ENCODE measurements at regions not wholly inside any gene's neighbourhood (a gene's known extent, or its start where the extent isn't known, plus 50 kb on each side); places are given as distances from the start of the nearest gene placed in this dataset.

DNA sequence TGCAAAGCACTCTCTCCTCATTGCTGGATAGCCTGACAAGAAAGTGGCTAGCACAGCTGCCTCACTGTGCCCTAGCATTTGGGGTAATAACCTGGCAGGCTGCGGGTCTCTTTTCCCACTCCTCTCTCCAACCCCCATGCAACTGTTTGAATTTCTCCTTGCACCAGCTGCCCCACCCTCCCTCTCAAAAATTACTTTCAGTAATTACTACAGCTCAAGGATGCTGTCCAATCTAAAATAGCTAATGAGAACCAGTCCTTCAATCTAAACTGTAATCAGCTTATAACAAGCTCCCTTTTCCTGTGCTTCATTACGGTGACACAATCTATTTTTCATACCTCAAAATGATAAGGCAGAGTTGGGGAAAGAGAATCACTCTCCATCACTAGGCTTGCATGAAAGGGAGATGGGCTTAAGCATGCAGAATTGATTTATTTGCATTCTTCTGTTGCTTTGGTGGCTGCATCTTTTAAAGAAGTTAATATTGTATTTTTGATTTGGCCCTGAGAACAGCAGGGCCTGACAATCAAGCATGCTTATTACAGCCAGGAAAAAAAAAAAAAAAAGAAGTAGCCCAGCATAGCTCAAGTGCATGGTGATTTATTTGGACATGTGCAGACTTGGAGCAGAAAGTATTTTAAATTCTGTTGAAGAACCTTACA is 881.8 kb downstream of the SLC4A3 start:
- H3K4me1 ChIP-seq (ENCODE audit: insufficient read depth, low read length), result no peaks in the 10 kb centered on the region
- no peak overlapping the region for H3K4me2 ChIP-seq (ENCODE audit: low read depth, low read length)
- FAIRE-seq, result no peak
- H2AFZ ChIP-seq (ENCODE audit: low read length), result no peak overlapping the region
- H3K27ac ChIP-seq (ENCODE audit: extremely low read length, insufficient read depth, low read length), result no peak overlapping the region
- ATAC-seq, result no peak
- ChIA-PET CTCF (ENCODE audit: low intra/inter-chr PET ratio, low total read pairs) (no interaction called here), POLR2A (no interaction called here)
- in situ Hi-C loops (cut with HindIII; ENCODE audit: extremely low pct_ligation_motif_present, low pct_unique_long_range_greater_than_20kb) (no loop called here), intact Hi-C loops (cut with micrococcal nuclease; ENCODE audit: unreplicated experiment) (no loop called here)
- WGBS (ENCODE audit: low lambda C conversion rate), result 9% methylated on average over 2 of the region's 2 CpGs
- H3K27me3 ChIP-seq (ENCODE audit: control insufficient read depth in 1 of 2, insufficient read depth in 2 of 2, low read length in 2 of 2), result no peaks in the 10 kb centered on the region
- H3K9ac ChIP-seq (ENCODE audit: insufficient read depth, low read depth, low read length), result no peak overlapping the region
- BruUV-seq (replicated peaks), result no TSS peak
- H3K9me3 ChIP-seq (ENCODE audit: low read length), result no peaks in the 10 kb centered on the region
- no peaks in the 10 kb centered on the region for H3K79me2 ChIP-seq (ENCODE audit: insufficient read depth, low read length)
- H3K36me3 ChIP-seq (replicated peaks in 1 of 2; ENCODE audit: control insufficient read depth in 1 of 2, insufficient read depth in 2 of 2, low read length in 2 of 2), result no peaks in the 10 kb centered on the region
- no peak for TF ChIP-seq KAT8 (CRISPR knock-in tag; IDR thresholded peaks at IDR 0.05)
- TF ChIP-seq ZNF296 (CRISPR knock-in tag; conservative IDR thresholded peaks at IDR 0.05), result no peak
- TF ChIP-seq ZNF446 (CRISPR knock-in tag; IDR thresholded peaks at IDR 0.05), result no peak
- TF ChIP-seq ZNF788 (CRISPR knock-in tag; IDR thresholded peaks at IDR 0.05; ENCODE audit: borderline replicate concordance), result no peak
- no peak for DNase-seq (ENCODE audit: low spot score)
- H3K4me3 ChIP-seq (replicated peaks in 1 of 3; ENCODE audit: insufficient read depth in 1 of 3, low read depth in 2 of 3, low read length in 3 of 3), result no peak overlapping the region
- no peaks in the 10 kb centered on the region for H4K20me1 ChIP-seq (ENCODE audit: insufficient read depth, low read length)

DNA sequence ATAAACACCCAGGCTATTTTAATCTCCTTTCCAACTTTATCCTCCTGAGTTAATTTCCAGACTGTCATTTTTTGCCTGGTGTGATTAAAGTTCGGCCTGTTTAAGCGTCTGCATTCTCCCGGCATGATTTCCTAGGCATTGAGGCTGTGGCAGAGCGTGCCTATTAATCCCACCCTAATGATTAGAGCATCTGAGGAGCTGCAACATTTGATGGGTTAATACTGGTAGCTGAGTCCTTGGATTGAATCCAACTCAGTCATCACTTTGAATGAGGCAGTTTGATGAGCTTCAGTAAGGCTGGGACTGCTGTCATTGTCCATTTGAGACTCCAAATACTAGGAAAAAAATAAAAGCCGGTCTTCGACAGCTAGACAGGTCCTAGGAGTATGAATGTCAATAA is 882.5 kb downstream of the SLC4A3 start:
- no peak overlapping the region for H3K9ac ChIP-seq (ENCODE audit: insufficient read depth, low read depth, low read length)
- no peaks in the 10 kb centered on the region for H3K4me1 ChIP-seq (ENCODE audit: insufficient read depth, low read length)
- BruUV-seq (replicated peaks), result no TSS peak
- intact Hi-C loops (cut with micrococcal nuclease; ENCODE audit: unreplicated experiment), result no loop called here
- H3K27me3 ChIP-seq (ENCODE audit: control insufficient read depth in 1 of 2, insufficient read depth in 2 of 2, low read length in 2 of 2), result no peaks in the 10 kb centered on the region
- FAIRE-seq (no peak), DNase-seq (ENCODE audit: low spot score) (no peak), ATAC-seq (no peak)
- no peak overlapping the region for H3K27ac ChIP-seq (ENCODE audit: extremely low read length, insufficient read depth, low read length)
- H3K4me2 ChIP-seq (ENCODE audit: low read depth, low read length), result no peak overlapping the region
- H4K20me1 ChIP-seq (ENCODE audit: insufficient read depth, low read length), result no peaks in the 10 kb centered on the region
- H3K36me3 ChIP-seq (replicated peaks in 1 of 2; ENCODE audit: control insufficient read depth in 1 of 2, insufficient read depth in 2 of 2, low read length in 2 of 2), result no peaks in the 10 kb centered on the region
- ChIA-PET CTCF (ENCODE audit: low intra/inter-chr PET ratio, low total read pairs) (no interaction called here), POLR2A (no interaction called here)
- H3K9me3 ChIP-seq (ENCODE audit: low read length), result no peaks in the 10 kb centered on the region
- in situ Hi-C loops (cut with HindIII; ENCODE audit: extremely low pct_ligation_motif_present, low pct_unique_long_range_greater_than_20kb), result no loop called here
- no peaks in the 10 kb centered on the region for H3K79me2 ChIP-seq (ENCODE audit: insufficient read depth, low read length)
- H2AFZ ChIP-seq (ENCODE audit: low read length), result no peak overlapping the region
- 20% methylated on average over 6 of the region's 6 CpGs for WGBS (ENCODE audit: low lambda C conversion rate)
- TF ChIP-seq THAP11 (CRISPR knock-in tag; IDR thresholded peaks at IDR 0.05) (no peak), ZNF326 (CRISPR knock-in tag; IDR thresholded peaks at IDR 0.05; ENCODE audit: borderline replicate concordance) (no peak), MIER3 (CRISPR knock-in tag; IDR thresholded peaks at IDR 0.05; ENCODE audit: borderline replicate concordance) (no peak), FOXC1 (CRISPR knock-in tag; IDR thresholded peaks at IDR 0.05; ENCODE audit: borderline replicate concordance) (no peak), ZNF224 (CRISPR knock-in tag; IDR thresholded peaks at IDR 0.05) (no peak), ZNF557 (CRISPR knock-in tag; IDR thresholded peaks at IDR 0.05) (no peak)
- TF ChIP-seq, protein P1, sequence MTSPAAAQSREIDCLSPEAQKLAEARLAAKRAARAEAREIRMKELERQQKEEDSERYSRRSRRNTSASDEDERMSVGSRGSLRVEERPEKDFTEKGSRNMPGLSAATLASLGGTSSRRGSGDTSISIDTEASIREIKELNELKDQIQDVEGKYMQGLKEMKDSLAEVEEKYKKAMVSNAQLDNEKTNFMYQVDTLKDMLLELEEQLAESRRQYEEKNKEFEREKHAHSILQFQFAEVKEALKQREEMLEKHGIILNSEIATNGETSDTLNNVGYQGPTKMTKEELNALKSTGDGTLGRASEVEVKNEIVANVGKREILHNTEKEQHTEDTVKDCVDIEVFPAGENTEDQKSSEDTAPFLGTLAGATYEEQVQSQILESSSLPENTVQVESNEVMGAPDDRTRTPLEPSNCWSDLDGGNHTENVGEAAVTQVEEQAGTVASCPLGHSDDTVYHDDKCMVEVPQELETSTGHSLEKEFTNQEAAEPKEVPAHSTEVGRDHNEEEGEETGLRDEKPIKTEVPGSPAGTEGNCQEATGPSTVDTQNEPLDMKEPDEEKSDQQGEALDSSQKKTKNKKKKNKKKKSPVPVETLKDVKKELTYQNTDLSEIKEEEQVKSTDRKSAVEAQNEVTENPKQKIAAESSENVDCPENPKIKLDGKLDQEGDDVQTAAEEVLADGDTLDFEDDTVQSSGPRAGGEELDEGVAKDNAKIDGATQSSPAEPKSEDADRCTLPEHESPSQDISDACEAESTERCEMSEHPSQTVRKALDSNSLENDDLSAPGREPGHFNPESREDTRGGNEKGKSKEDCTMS (CRISPR knock-in tag; conservative IDR thresholded peaks at IDR 0.05), result no peak
- no peak overlapping the region for H3K4me3 ChIP-seq (replicated peaks in 1 of 3; ENCODE audit: insufficient read depth in 1 of 3, low read depth in 2 of 3, low read length in 3 of 3)
